Left ventricle myocardium inferior (tissue), 1 donor: ENCODE measurements at regions not wholly inside any gene's neighbourhood (a gene's known extent, or its start where the extent isn't known, plus 50 kb on each side); places are given as distances from the start of the nearest gene placed in this dataset.
A peak's percentile ranks its signal among the peaks of the same experiment; 100 is the strongest.

Experiments used
- DNase-seq: peaks from one replicate; pipeline ENCODE4 v3.0.0-alpha.2; 2020
- H3K27ac ChIP-seq: fragments of 200-600 bp; replicated peaks from 2 replicates; pipeline ENCODE4 v1.8.0; 2021
- H3K27me3 ChIP-seq: fragments of 200-600 bp; 2 replicates; pipeline ENCODE4 v1.8.0; 2021; ENCODE audit warnings: low read depth
- H3K36me3 ChIP-seq: fragments of 200-600 bp; 2 replicates; pipeline ENCODE4 v1.8.0; 2021
- H3K4me1 ChIP-seq: fragments of 200-600 bp; 2 replicates; pipeline ENCODE4 v1.8.0; 2021
- H3K4me3 ChIP-seq: fragments of 200-600 bp; 2 replicates; pipeline ENCODE4 v1.8.0; 2021; ENCODE audit warnings: mild to moderate bottlenecking, moderate library complexity
- H3K9me3 ChIP-seq: fragments of 200-600 bp; replicated peaks from 2 replicates; pipeline ENCODE4 v1.8.0; 2021
- CTCF ChIP-seq: fragments of 200-600 bp; IDR thresholded peaks from 2 replicates; pipeline ENCODE4 v1.8.0; 2021; ENCODE audit warnings: antibody characterized with exemption, mild to moderate bottlenecking, borderline replicate concordance
- intact Hi-C: fragments of 100-400 bp; cut with micrococcal nuclease; formaldehyde crosslinking; loops from one replicate; pipeline ENCODE4 v1.11.0; 2022
- donor health status: DM: no; HTN: yes; CAD: no; lungs with severe emphysema.

- no peaks in the 10 kb centered on the region for H3K36me3 ChIP-seq
- DNase-seq, result no peak
- intact Hi-C loops, result no loop called here
- H3K4me3 ChIP-seq, result no peak overlapping the region
- no peak overlapping the region for H3K27ac ChIP-seq
- no peaks in the 10 kb centered on the region for H3K9me3 ChIP-seq
- no peak for TF ChIP-seq CTCF
- H3K4me1 ChIP-seq, result peaks cover 4% of the 10 kb centered on the region
- peaks cover 7% of the 10 kb centered on the region for H3K27me3 ChIP-seq
Measured at GRCh38 chr9:107931071-107931715, 441.6 kb upstream of the KLF4 start.

- no peaks in the 10 kb centered on the region for H3K36me3 ChIP-seq
- no peaks in the 10 kb centered on the region for H3K9me3 ChIP-seq
- H3K27me3 ChIP-seq, result peaks cover 7% of the 10 kb centered on the region
- no peak for TF ChIP-seq CTCF
- H3K27ac ChIP-seq, result no peak overlapping the region
- intact Hi-C loops, result no loop called here
- peak; percentile 70 for DNase-seq
- H3K4me3 ChIP-seq, result no peak overlapping the region
- H3K4me1 ChIP-seq, result peaks cover 4% of the 10 kb centered on the region
Measured at GRCh38 chr9:107929443-107929842, 439.9 kb upstream of the KLF4 start.

- Histone ChIP-seq H3K36me3 (no peaks in the 10 kb centered on the region), H3K4me3 (no peak overlapping the region), H3K4me1 (peaks cover 4% of the 10 kb centered on the region), H3K9me3 (no peaks in the 10 kb centered on the region), H3K27me3 (peaks cover 7% of the 10 kb centered on the region), H3K27ac (no peak overlapping the region)
- intact Hi-C loops, result no loop called here
- no peak for DNase-seq
- no peak for TF ChIP-seq CTCF
Measured at GRCh38 chr9:107928701-107929371, 439.3 kb upstream of the KLF4 start.

- no peaks in the 10 kb centered on the region for H3K36me3 ChIP-seq
- peaks cover 4% of the 10 kb centered on the region for H3K4me1 ChIP-seq
- H3K27ac ChIP-seq, result no peak overlapping the region
- TF ChIP-seq CTCF, result no peak
- intact Hi-C loops, result no loop called here
- no peaks in the 10 kb centered on the region for H3K27me3 ChIP-seq
- H3K4me3 ChIP-seq, result no peak overlapping the region
- no peaks in the 10 kb centered on the region for H3K9me3 ChIP-seq
- DNase-seq, result no peak
Measured at GRCh38 chr9:107927276-107927675, 437.7 kb upstream of the KLF4 start.

- H3K4me3 ChIP-seq, result no peak overlapping the region
- peaks cover 4% of the 10 kb centered on the region for H3K4me1 ChIP-seq
- intact Hi-C loops, result no loop called here
- no peak for DNase-seq
- H3K9me3 ChIP-seq, result no peaks in the 10 kb centered on the region
- no peak overlapping the region for H3K27ac ChIP-seq
- no peaks in the 10 kb centered on the region for H3K36me3 ChIP-seq
- TF ChIP-seq CTCF, result no peak
- no peaks in the 10 kb centered on the region for H3K27me3 ChIP-seq
Measured at GRCh38 chr9:107925749-107926297, 436.3 kb upstream of the KLF4 start.
